CD4-positive, alpha-beta T cell treated with Interleukin-4 for 1 hour (primary cell): ENCODE measurements at regions not wholly inside any gene's neighbourhood (a gene's known extent, or its start where the extent isn't known, plus 50 kb on each side); places are given as distances from the start of the nearest gene placed in this dataset.
"Not testable (repeated sequence)": the region's sequence is repeated elsewhere in the genome, so short reads cannot be mapped to it uniquely, and the experiment has no call there.

Experiments used
- DNase-seq, 2 donors: peaks; one replicate each; pipeline ENCODE4 v3.0.0-alpha.2; 2020 to 2022

GRCh38 chr6:16947375-16948015 is 154.4 kb upstream of the STMND1 start:
- DNase-seq = no peak

DNA sequence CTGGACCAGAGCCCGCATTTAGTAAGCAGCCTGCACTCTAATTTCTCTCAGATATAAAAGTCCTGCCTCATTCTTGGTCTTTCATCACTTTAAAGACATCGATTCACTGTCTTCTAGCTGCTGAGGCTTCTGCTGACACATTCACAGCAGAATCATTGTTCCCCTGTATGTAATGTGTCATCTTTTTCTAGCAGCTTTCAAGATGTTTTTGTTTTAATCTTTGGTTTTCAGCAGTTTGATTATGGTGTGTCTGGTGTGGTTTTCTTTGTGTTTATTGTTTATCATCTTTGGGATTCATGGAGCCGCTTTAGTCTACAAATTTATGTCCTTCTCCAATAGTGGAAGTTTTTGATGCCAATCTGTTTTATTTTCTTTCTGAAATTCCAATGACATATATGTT is 157.3 kb upstream of the STMND1 start:
- no peak for DNase-seq

GRCh38 chr6:16939839-16940238 is 162.0 kb upstream of the STMND1 start:
- no peak for DNase-seq

GRCh38 chr6:16939351-16939750 is 162.5 kb upstream of the STMND1 start:
- no peak for DNase-seq

- DNase-seq = no peak
Observed at GRCh38 chr6:16936893-16937292, 165.0 kb upstream of the STMND1 start.

DNA sequence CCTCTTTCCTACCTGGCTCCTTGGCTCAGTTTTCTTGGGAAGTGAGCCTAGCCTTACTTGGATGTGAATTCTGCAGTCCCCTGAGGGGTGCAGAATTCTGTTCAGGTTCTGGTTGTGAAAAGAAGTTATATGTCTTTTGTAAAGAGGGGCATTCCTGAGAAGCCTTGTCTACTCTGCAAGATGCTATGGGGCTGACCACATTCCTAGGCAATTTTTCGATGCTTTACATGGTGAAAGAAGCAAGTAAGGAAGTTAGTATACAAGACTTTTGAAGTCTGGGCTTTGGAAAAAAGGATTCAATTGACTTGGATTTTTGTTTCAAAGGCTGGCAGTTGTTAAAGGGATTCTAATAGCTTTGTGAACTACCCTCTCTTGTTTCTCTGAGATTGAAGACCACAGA is 167.9 kb upstream of the STMND1 start:
- no peak for DNase-seq

GRCh38 chr6:16933532-16933931 is 168.3 kb upstream of the STMND1 start:
- no peak for DNase-seq

GRCh38 chr6:16932920-16933319 is 168.9 kb upstream of the STMND1 start:
- DNase-seq = no peak

- not testable (repeated sequence) for DNase-seq
Observed at GRCh38 chr6:16931079-16931478, 169.8 kb upstream of the ATXN1 start.

- DNase-seq = no peak
Observed at GRCh38 chr6:16930432-16930831, 169.2 kb upstream of the ATXN1 start.

GRCh38 chr6:16929809-16930208 is 168.5 kb upstream of the ATXN1 start:
- no peak for DNase-seq

DNA sequence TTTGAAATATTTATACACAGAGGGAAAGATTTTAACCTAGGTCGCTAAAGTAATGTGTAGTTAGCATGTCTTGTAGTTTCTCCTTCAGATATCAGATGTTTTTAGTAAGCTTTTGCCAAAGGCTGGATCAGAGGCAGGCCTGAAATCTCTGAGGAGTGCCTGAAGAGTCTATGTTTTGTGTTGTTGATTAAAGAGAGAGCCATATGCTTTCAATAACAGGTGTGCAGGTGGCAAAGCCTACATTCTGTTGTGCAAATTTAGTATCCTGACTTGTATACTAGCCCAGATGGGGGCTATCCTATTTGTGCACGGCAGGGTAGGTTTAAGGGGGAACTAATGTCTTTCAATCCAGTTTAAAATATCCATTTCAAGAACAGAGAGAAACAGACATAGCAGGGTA is 167.1 kb upstream of the ATXN1 start:
- no peak for DNase-seq

- DNase-seq = no peak
Observed at GRCh38 chr6:16927205-16927604, 165.9 kb upstream of the ATXN1 start.

GRCh38 chr6:16925461-16925860 is 164.2 kb upstream of the ATXN1 start:
- no peak for DNase-seq

DNA sequence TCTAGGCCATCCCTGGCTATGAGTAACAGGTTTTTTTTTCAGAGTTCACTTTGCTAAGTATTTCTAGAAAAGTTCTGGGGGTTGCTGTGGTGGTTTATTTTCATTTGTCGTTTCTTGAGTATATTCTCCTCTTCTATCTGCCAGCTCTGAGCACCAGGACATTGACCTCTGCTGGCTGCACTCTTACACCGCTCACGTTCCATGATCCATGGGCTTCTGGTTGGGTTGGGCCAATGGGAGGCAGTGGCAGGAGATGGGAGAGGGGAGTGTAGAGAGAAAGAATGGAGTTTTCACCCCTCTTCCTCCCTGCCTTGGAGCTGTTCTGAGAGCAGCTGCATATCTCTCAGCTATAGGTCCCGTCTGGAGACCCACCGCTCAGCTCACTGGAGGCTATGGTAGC is 161.0 kb upstream of the ATXN1 start:
- no peak for DNase-seq

DNA sequence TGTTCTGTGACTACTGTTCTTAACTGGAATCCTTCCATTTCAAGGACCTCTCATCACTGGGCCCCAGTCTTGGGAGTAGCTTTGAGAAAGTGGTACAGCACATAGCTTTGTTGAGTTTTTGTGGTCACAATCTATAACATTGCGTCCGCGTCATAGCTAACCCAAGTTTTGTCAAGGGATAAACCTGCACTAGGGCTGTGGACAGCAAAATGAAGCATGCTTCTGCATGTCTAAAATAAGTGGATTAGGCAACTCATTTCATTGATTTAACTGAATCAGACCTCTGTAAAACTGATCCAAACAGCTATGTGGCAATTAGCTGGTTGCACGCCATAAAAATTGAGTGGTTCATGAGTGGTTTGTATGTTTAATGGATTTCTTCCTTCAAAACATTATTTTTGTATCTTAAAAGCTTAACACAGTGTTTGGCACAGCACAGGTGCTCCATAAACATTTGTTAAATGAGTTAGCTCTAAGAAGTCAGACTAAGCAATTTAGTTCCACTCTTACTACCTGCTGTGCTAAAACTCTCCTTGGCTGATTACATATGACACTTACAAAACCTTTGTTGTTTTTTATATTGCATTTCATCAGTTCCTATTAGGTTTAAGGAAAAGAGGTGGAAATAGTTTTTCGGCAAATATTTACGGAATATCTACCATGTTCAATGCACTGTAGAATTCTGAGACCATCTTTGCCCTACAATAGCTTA is 160.3 kb upstream of the ATXN1 start:
- no peak for DNase-seq

DNA sequence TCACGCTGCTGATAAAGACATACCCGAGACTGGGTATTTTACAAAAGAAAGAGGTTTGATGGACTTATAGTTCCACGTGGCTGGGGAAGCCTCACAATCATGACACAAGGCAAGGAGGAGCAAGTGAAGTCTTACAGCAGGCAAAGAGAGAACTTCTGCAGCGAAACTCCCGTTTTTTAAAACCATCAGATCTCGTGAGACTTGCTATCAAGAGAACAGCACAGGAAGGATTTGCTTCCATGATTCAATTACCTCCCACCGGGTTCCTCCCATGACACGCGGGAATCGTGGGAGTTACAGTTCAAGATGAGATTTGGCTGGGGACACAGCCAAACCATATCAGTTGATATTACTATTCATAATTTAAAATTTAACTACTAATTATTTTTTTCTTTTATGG is 157.3 kb upstream of the ATXN1 start:
- no peak for DNase-seq

DNA sequence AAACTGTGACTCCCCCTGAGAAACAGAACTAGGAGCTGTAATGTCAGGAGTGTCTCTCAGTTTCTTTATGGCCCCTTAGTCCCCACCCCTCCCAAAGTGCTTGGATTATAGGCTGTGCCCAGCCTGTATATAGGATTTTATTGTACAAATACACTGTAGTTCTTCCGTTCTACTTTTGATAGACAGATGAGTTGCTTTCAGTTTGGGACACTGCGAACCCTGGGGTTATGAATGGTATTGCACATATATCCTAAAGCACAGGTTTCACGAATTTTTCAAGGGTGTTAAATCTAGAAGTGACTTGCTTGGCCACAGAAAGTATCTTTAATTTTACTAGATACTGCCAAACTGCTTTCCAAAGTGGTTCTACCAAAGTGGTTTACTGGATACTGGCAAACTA is 152.9 kb upstream of the ATXN1 start:
- DNase-seq = no peak

DNA sequence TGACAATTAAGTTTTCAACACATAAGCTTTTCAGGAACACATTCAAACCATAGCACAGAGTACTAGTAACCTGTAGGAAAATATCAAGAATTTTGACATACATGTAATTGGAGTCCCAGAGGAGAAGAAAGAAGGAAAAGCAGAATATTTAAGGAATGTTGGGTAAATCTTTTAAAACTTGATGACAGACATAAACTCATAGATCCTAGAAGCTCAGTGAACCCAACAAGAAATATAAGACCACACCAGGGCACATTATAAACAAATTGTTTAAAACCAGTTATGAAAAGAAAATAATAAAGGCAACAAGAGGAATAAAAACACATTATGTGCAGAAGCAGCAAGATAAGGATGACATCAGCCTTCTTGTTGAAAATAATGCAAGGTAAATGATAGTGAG is 151.5 kb upstream of the ATXN1 start:
- no peak for DNase-seq

DNA sequence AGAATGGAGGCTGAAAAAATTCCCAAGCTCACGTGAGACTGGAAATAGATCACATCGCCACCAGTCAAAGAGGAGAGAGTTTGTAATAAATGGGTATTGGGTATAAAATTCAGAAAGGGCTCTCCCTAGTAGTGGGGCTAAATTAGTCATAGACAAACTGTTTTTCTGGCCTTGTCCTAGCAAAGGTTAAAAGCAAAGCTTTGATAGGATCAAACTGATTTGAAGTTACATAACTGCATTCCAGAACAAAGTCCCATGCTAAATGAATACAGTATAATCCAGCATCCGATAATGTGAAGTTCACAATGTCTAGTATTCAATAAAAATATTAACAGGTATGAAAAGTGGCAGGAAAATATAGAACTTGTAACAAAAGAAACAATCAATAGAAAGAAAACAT is 149.8 kb upstream of the ATXN1 start:
- no peak for DNase-seq

DNA sequence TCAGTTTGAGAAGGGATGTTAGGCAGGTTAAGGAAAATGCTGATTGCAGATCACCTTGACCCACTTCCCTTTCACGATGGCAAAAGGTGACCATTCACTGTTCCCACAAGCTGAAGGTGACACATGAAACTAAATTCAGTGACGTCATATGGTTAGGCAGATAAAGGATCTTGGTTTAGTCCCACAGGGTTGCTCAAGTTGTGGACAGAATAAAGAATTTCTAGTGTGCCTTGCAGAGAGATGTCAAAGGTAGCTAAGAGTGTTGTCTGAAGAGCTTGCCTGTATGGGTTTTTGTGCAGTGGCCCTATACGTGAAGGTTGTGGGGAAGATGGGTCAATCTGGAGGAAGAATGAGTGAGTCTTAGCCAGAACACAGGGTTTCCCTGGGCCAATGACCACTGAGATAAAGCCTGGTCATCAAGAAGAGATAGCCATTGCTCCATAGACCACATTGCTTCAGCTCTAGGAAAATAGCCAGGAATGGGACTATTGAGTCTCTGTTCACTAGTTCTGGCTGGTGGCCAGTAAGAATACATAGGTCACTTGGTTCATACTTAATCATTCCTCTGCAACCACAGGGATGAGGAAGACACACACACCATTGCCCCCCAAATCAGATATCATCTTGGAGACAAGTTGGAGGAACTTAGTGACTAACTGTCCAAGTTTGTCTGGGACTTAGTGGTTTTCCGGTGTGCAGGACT is 148.5 kb upstream of the ATXN1 start:
- no peak for DNase-seq

GRCh38 chr6:16907991-16908390 is 146.7 kb upstream of the ATXN1 start:
- DNase-seq = no peak

- no peak for DNase-seq
Observed at GRCh38 chr6:16904957-16905356, 143.7 kb upstream of the ATXN1 start.

- peak; percentile 1 to 23 for DNase-seq
Observed at GRCh38 chr6:16903470-16903869, 142.2 kb upstream of the ATXN1 start.
